Trophoblast cell (in vitro differentiated cells and primary cell): ENCODE measurements at regions not wholly inside any gene's neighbourhood (a gene's known extent, or its start where the extent isn't known, plus 50 kb on each side); places are given as distances from the start of the nearest gene placed in this dataset.

Experiments used
- DNase-seq, 2 donors: peaks; one replicate each; pipeline ENCODE4 v3.0.0-alpha.2; 2016
- H2AFZ ChIP-seq: 2 replicates; pipeline ENCODE4 v1.6.1; 2013; ENCODE audit warnings: low read length, moderate library complexity, mild to moderate bottlenecking; ENCODE audit not compliant: insufficient read depth, poor library complexity
- H2AK5ac ChIP-seq: 2 replicates; pipeline ENCODE4 v1.6.1; 2013; ENCODE audit warnings: mild to moderate bottlenecking, low read length
- H2BK120ac ChIP-seq: 2 replicates; pipeline ENCODE4 v1.6.1; 2013; ENCODE audit warnings: low read length, mild to moderate bottlenecking, moderate library complexity; ENCODE audit not compliant: insufficient read depth, poor library complexity
- H2BK12ac ChIP-seq: 2 replicates; pipeline ENCODE4 v1.6.1; 2013; ENCODE audit warnings: mild to moderate bottlenecking, low read length, moderate library complexity
- H2BK5ac ChIP-seq: 2 replicates; pipeline ENCODE4 v1.6.1; 2013; ENCODE audit warnings: low read length, low read depth, moderate library complexity, mild to moderate bottlenecking; ENCODE audit not compliant: poor library complexity
- H3K14ac ChIP-seq: 2 replicates; pipeline ENCODE4 v1.6.1; 2013; ENCODE audit warnings: mild to moderate bottlenecking, low read length
- H3K18ac ChIP-seq: 2 replicates; pipeline ENCODE4 v1.6.1; 2013; ENCODE audit warnings: mild to moderate bottlenecking, low read length
- H3K23ac ChIP-seq: 2 replicates; pipeline ENCODE4 v1.6.1; 2013; ENCODE audit warnings: low read length
- H3K27ac ChIP-seq: 2 replicates; pipeline ENCODE4 v1.5.1; 2013; ENCODE audit warnings: low read depth, mild to moderate bottlenecking, inconsistent platforms, low read length, moderate library complexity
- H3K27me3 ChIP-seq: 2 replicates; pipeline ENCODE4 v1.6.1; 2013; ENCODE audit warnings: inconsistent platforms, mild to moderate bottlenecking, low read length, moderate library complexity; ENCODE audit not compliant: insufficient read depth
- H3K36me3 ChIP-seq, 2 experiments: 1 replicate in 1 of 2; 2 replicates in 1 of 2; pipeline ENCODE4 v1.6.1; 2013; ENCODE audit warnings: low read length in 2 of 2, mild to moderate bottlenecking in 2 of 2, moderate library complexity in 1 of 2; ENCODE audit not compliant: insufficient read depth in 2 of 2, control insufficient read depth in 1 of 2
- H3K4ac ChIP-seq: 2 replicates; pipeline ENCODE4 v1.6.1; 2013; ENCODE audit warnings: low read depth, mild to moderate bottlenecking, low read length, moderate library complexity
- H3K4me1 ChIP-seq, 2 experiments: 1 replicate in 1 of 2; 2 replicates in 1 of 2; pipeline ENCODE4 v1.6.1; 2013; ENCODE audit warnings: low read length in 2 of 2, mild to moderate bottlenecking in 2 of 2, moderate library complexity in 1 of 2; ENCODE audit not compliant: insufficient read depth in 2 of 2, control insufficient read depth in 1 of 2
- H3K4me2 ChIP-seq: 2 replicates; pipeline ENCODE4 v1.6.1; 2013; ENCODE audit warnings: inconsistent platforms, mild to moderate bottlenecking, low read length, moderate library complexity
- H3K4me3 ChIP-seq: 2 replicates; pipeline ENCODE4 v1.5.1; 2013; ENCODE audit warnings: mild to moderate bottlenecking, low read depth, low read length, inconsistent platforms
- H3K79me1 ChIP-seq: one replicate; pipeline ENCODE4 v1.6.1; 2013; ENCODE audit warnings: low read length
- H3K79me2 ChIP-seq: 2 replicates; pipeline ENCODE4 v1.6.1; 2013; ENCODE audit warnings: low read length, mild to moderate bottlenecking; ENCODE audit not compliant: control insufficient read depth, insufficient read depth, poor library complexity
- H3K9ac ChIP-seq: 2 replicates; pipeline ENCODE4 v1.6.1; 2013; ENCODE audit warnings: mild to moderate bottlenecking, low read length
- H3K9me3 ChIP-seq: 2 replicates; pipeline ENCODE4 v1.6.1; 2013; ENCODE audit warnings: low read depth, mild to moderate bottlenecking, control low read depth, inconsistent platforms, low read length; ENCODE audit not compliant: insufficient read depth
- H4K12ac ChIP-seq: 2 replicates; pipeline ENCODE4 v1.6.1; 2013; ENCODE audit warnings: low read depth, mild to moderate bottlenecking, low read length, moderate library complexity
- H4K8ac ChIP-seq: 2 replicates; pipeline ENCODE4 v1.6.1; 2013; ENCODE audit warnings: low read depth, mild to moderate bottlenecking, low read length, moderate library complexity
- H4K91ac ChIP-seq: one replicate; pipeline ENCODE4 v1.6.1; 2013; ENCODE audit warnings: low read depth, mild to moderate bottlenecking, low read length, moderate library complexity
- WGBS: extraction: QIAGEN DNeasy Blood & Tissue Kit; methylation state at CpG from one replicate; pipeline ENCODE4 v1.1.7; 2013; ENCODE audit warnings: missing lambda C conversion rate; ENCODE audit not compliant: insufficient read length, insufficient coverage; ENCODE audit errors: extremely low coverage; 5-methylcytosine and 5-hydroxymethylcytosine counted together

DNA sequence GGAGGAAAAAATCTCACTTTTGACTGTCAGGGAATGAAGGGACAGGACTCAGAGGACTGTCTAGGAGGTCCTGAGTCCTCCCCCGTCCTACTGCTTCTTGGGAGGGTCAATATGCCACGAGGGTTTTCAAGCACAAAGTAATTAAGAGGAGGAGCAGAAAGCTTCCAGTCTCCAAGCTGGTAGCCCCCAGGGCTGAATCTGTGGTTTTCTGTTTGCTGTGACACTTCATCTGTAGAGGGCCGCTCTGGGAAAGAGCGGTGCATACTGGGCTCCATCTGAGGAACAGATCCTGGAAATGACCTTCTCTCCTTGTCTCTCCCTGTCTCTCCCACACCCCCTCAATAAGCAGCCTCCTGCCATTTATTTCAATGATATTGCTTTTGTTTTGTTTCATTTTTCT is 180.1 kb upstream of the SDK2 start:
- Histone ChIP-seq H3K23ac (no peak overlapping the region), H2BK12ac (no peak overlapping the region), H3K4me3 (no peak overlapping the region), H3K18ac (no peak overlapping the region), H2AK5ac (no peak overlapping the region), H3K4me2 (no peak overlapping the region), H4K8ac (no peak overlapping the region), H3K4ac (no peak overlapping the region), H2AFZ (no peak overlapping the region), H4K12ac (no peak overlapping the region), H3K4me1 (peaks cover 4% of the 10 kb centered on the region in 2 experiments), H3K27me3 (peaks cover 7% of the 10 kb centered on the region), H3K27ac (no peak overlapping the region), H2BK5ac (no peak overlapping the region), H2BK120ac (no peak overlapping the region), H3K14ac (no peak overlapping the region), H3K9ac (no peak overlapping the region), H3K79me1 (no peaks in the 10 kb centered on the region), H3K9me3 (peaks cover 8% of the 10 kb centered on the region), H3K79me2 (no peaks in the 10 kb centered on the region), H4K91ac (no peak overlapping the region), H3K36me3 (no peaks in the 10 kb centered on the region)
- WGBS: no CpG with 5 or more reads among the region's 4 CpGs
- DNase-seq: no peak

DNA sequence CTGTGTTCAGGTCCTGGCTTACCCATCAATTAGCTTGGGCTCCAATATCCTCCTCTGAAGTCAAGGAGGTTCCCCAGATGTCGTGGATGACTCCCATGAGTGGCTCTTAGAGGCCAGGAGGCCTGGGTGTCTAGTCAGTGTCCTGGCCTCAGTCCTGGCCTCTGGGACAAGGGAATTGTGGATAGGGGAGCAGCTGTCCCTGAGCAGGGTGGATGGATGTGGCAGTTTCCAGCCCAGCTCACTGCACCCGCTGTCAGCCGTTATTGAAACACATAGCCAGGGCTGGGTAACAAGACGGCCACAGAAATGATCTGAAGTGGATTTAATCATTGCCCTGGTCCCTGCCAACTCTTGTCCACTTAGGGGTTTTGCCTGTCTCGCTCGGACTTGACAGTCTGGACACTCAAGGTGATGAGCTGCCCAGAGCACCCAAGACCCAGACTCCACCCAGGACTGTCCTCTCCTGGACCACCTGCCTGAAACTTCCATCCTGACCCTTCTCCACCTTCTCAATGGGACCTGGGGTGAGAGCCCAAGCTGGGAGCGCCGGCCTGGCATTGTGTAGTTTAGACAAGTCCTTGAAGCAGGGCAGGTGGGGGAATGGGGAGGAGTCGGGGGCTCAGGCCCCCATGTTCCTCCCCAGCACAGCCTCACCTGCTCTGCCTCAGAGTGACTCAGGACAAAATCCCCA is 182.1 kb upstream of the SDK2 start:
- no peak overlapping the region for H3K27ac ChIP-seq
- no peak overlapping the region for H2BK5ac ChIP-seq
- no peak overlapping the region for H2BK12ac ChIP-seq
- H3K4ac ChIP-seq: no peak overlapping the region
- peaks cover 4% of the 10 kb centered on the region in 2 experiments for H3K4me1 ChIP-seq
- no CpG with 5 or more reads among the region's 9 CpGs for WGBS
- H3K18ac ChIP-seq: no peak overlapping the region
- no peak overlapping the region for H2BK120ac ChIP-seq
- H2AK5ac ChIP-seq: no peak overlapping the region
- H2AFZ ChIP-seq: no peak overlapping the region
- no peak overlapping the region for H4K91ac ChIP-seq
- no peak overlapping the region for H4K8ac ChIP-seq
- H3K9ac ChIP-seq: no peak overlapping the region
- no peaks in the 10 kb centered on the region for H3K79me1 ChIP-seq
- no peak overlapping the region for H3K23ac ChIP-seq
- no peak for DNase-seq
- peaks cover 3% of the 10 kb centered on the region for H3K27me3 ChIP-seq
- H3K4me3 ChIP-seq: no peak overlapping the region
- no peak overlapping the region for H4K12ac ChIP-seq
- H3K79me2 ChIP-seq: no peaks in the 10 kb centered on the region
- H3K4me2 ChIP-seq: no peak overlapping the region
- no peaks in the 10 kb centered on the region for H3K36me3 ChIP-seq
- H3K9me3 ChIP-seq: peaks cover 2% of the 10 kb centered on the region
- no peak overlapping the region for H3K14ac ChIP-seq

DNA sequence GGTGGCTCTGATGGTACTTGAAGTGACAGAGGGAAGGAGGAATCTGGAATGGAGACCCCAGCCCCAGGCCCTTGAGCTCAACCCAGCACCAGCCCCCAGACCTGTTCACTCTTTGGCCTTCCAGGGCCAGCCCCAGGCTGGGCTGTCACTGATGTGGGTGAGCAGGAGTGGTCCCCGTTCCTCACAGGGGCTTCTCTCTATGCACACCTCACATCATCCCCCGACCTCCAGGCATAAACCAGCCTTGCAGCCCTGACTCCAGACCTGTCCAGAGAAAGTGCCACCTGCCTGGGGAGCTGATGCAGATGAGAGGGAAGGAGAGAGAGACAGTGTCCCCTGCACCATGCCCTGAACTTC is 182.6 kb upstream of the SDK2 start:
- no peak overlapping the region for H4K91ac ChIP-seq
- peaks cover 2% of the 10 kb centered on the region for H3K9me3 ChIP-seq
- H3K4me3 ChIP-seq: no peak overlapping the region
- WGBS: no CpG with 5 or more reads among the region's 2 CpGs
- peaks cover 4% of the 10 kb centered on the region in 2 experiments for H3K4me1 ChIP-seq
- no peak overlapping the region for H3K9ac ChIP-seq
- no peak overlapping the region for H4K8ac ChIP-seq
- DNase-seq: no peak
- H3K4ac ChIP-seq: no peak overlapping the region
- H3K4me2 ChIP-seq: no peak overlapping the region
- no peaks in the 10 kb centered on the region for H3K79me1 ChIP-seq
- H3K14ac ChIP-seq: no peak overlapping the region
- H3K23ac ChIP-seq: no peak overlapping the region
- no peak overlapping the region for H3K18ac ChIP-seq
- H3K79me2 ChIP-seq: no peaks in the 10 kb centered on the region
- no peak overlapping the region for H4K12ac ChIP-seq
- H2AK5ac ChIP-seq: no peak overlapping the region
- H3K27ac ChIP-seq: no peak overlapping the region
- H2AFZ ChIP-seq: no peak overlapping the region
- H3K36me3 ChIP-seq: no peaks in the 10 kb centered on the region
- H2BK12ac ChIP-seq: no peak overlapping the region
- no peak overlapping the region for H2BK5ac ChIP-seq
- H3K27me3 ChIP-seq: peaks cover 3% of the 10 kb centered on the region
- no peak overlapping the region for H2BK120ac ChIP-seq

- no peak overlapping the region for H4K12ac ChIP-seq
- H3K36me3 ChIP-seq: no peaks in the 10 kb centered on the region
- H2AFZ ChIP-seq: no peak overlapping the region
- no peak overlapping the region for H2BK5ac ChIP-seq
- H3K9me3 ChIP-seq: peaks cover 2% of the 10 kb centered on the region
- no peak overlapping the region for H2AK5ac ChIP-seq
- no peak overlapping the region for H3K18ac ChIP-seq
- no peak overlapping the region for H4K8ac ChIP-seq
- H3K9ac ChIP-seq: no peak overlapping the region
- no peak for DNase-seq
- H3K79me1 ChIP-seq: no peaks in the 10 kb centered on the region
- no peak overlapping the region for H3K14ac ChIP-seq
- H4K91ac ChIP-seq: no peak overlapping the region
- no peak overlapping the region for H3K23ac ChIP-seq
- no peak overlapping the region for H3K4ac ChIP-seq
- no peak overlapping the region for H2BK120ac ChIP-seq
- WGBS: no CpG with 5 or more reads among the region's 19 CpGs
- no peaks in the 10 kb centered on the region for H3K79me2 ChIP-seq
- H3K4me3 ChIP-seq: no peak overlapping the region
- peaks cover 3% of the 10 kb centered on the region for H3K27me3 ChIP-seq
- no peak overlapping the region for H3K4me2 ChIP-seq
- H2BK12ac ChIP-seq: no peak overlapping the region
- peaks cover 4% of the 10 kb centered on the region in 2 experiments for H3K4me1 ChIP-seq
- no peak overlapping the region for H3K27ac ChIP-seq
Observed at GRCh38 chr17:73827627-73828291, 183.5 kb upstream of the SDK2 start.
